M059J (cell line): ENCODE measurements at regions not wholly inside any gene's neighbourhood (a gene's known extent, or its start where the extent isn't known, plus 50 kb on each side); places are given as distances from the start of the nearest gene placed in this dataset.

ENCODE experiments used
- DNase-seq: peaks from one replicate; pipeline ENCODE4 v3.0.0-alpha.2; 2012; ENCODE audit warnings: low read depth

DNA sequence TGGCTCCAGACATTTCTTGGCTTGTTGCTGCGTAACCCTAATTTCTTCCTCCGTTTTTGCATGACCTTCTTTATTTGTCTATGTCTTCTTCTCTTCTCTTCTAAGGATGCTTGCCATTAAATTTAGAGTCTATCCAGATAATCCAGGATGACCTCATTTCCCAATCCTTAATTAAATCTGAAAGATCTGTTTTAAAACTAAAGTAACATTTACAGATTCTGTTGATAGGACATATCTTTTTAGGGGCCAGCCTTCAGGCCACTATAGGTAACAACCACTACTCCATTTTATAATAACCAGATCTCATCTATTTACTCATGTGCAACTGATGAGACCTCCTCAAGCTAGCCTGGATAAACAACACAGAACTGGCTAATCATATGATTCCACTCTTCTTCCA, 490.5 kb upstream of the SLC10A2 start:
- no peak for DNase-seq

DNA sequence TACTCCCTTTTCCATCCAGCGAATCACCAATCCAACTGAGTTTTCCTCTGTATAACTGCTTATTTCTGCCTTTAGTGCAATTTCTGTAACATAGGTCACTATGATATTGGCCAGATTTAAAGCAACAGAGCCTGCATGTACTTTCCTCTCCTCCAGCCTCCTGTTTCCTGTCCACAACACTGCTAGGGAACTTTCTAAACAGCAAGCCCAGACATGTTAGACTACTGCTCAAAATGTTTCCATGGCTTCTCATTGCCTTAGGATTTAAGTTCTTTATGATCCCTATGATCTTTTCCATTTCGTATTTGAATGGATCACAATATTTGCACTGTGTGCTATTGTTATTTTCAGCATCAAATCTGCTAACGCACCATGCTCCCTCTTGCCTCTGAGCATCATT, 481.7 kb upstream of the SLC10A2 start:
- no peak for DNase-seq

DNA sequence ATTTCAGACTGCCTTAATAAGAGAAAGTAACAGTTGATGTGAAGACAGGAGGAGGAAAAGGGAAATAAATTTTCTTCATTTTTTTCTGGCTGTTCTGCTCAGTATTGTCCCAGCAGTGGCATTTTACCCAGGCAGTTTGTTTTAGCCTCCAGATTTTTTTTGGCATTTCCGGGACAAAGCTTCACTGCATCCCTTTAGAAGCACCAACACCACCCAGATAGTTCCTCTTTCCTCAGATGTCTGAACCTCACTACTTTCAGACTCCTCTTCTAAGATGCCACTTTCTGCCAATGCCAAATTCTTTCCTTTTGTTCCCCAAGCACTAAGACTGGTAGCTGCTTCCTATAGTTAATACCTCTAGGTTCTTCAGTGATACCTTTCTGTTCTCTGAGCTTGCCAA, 480.1 kb upstream of the SLC10A2 start:
- DNase-seq = no peak

DNA sequence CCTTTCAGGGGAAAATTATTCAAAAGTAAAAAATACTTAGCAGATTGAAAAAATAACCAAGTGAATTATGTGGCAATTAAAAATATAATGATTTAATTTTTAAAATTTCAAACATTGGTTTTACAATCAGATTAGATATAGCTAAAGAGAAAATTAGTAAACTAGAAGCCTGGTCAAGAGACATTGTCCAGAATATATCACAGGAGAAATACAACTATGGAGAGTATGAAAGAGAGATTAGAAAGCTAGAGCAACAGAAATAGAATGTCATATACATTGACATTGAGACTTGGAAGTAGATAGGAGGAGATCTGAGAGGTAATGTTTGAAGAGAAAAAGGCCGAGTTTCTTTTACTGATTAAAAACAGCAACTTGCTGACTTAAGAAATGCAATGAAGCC, 476.4 kb upstream of the SLC10A2 start:
- DNase-seq = no peak

DNA sequence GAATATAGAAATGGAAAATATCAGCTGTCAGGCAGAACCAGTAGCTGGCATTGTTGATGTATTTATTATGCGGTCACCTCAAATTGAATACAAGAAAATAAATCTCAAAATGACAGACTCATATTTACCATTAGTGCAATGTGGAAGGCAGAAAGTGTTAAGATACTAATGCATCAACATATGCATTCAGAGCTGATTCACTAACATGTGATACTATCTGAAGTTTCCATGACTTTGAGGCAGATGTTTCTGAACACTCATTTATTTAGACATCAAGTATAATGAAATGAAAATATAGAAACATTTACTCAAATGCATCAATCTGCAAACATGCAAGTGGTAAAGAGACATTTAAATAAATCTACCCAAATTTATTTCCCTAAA, 474.2 kb upstream of the SLC10A2 start:
- DNase-seq = no peak

DNA sequence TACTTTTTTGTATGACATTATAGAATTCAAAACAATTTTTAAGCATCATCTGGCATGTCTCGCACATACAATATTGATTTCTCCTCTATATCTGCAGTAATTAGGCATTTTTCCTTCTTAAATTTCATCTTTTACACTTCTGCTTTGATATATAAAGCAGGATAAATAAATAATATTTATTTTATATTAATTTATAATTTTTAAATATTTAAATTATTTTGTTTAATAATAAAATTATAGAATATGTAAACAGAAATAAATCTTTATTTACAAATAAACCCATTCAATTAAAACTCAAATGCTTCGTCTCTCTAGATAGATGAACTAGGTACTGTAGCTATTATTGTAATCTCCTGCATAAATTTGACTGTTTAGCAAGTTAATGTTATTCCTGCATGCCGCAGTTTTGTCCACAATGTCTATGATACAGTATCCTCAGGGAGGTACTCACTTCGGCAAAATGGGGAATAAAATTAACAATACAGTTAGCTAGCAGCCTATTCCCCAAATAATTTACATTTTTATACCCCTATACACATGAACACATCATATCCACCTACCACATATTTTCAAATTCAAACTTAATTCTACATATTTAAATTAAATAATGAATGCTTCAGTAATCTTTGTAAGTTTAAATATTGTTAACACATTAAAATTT, 473.6 kb upstream of the SLC10A2 start:
- DNase-seq = no peak

DNA sequence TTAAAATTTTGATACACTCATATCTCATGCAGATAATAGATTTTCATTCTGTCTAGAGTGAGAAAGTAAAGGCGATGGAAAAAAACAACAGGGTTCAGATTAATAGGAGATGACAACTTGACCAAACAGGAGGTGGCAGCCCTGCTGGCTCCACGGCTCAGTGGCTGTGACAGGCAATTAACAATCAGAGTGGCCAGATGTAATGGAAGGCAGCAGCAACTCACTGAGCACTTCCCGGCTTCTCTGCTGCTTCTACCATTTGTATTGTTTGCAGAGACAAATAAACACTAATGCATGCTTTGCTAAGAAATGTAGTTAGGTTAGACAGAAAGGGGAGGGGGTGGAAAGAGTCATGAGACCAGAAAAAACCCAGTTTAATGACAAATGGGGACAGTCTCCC, 473.0 kb upstream of the SLC10A2 start:
- no peak for DNase-seq

DNA sequence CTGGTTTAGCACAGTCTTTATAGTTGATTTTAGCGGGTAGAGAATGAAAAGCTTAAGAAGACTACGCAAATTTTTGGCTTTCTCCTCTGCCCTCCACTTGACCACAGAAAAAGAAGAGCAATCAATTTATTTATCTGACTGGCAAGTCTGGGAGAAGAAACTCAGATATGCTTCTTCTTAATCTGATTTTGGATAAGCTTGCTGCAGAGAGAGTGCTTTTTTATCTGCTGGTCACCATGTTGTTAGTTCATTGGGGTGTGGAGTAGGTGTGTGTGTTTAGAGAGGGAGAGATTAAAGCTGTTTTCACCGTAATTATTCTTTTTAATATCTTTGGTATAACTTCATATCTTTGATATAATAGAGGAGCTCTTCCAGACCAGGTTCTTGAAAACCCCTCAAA, 471.4 kb upstream of the SLC10A2 start:
- no peak for DNase-seq

DNA sequence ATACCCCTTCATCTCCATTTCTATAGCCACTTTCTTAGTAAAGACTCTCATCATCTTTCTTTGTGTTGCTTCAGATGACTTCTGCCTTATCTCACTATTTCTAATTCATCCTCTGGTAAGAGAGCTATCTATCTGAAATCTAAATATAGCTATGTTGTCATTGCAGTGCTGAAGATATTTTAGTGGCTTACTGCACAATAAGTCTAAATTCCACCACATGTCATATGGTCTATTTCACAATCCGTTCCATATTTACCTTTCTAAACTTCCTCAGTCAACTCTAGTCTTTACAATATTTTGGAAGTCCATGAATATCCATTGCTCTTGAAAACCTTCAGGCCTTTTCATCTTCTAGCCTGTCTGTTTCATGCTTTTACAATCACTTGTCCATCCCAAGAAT, 465.1 kb upstream of the SLC10A2 start:
- DNase-seq = no peak

DNA sequence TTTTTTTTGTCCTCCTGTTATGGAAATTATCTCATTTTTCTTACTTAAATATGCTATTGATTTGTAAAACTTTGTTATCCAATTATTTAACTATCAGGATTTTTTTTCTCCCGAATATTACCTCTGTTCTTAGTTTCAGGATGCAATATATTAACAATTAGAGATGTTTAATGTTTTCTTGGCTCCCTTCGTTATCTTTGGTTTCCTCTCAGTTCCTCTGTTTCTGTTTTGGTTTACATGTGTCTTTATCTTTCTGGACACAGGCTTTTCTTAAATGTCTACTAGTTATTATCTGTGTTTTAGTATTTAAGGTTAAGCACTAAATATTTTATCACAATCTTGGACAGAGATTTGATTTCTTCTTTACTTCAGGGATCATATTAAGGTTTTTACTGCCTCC, 462.2 kb upstream of the SLC10A2 start:
- DNase-seq = no peak

DNA sequence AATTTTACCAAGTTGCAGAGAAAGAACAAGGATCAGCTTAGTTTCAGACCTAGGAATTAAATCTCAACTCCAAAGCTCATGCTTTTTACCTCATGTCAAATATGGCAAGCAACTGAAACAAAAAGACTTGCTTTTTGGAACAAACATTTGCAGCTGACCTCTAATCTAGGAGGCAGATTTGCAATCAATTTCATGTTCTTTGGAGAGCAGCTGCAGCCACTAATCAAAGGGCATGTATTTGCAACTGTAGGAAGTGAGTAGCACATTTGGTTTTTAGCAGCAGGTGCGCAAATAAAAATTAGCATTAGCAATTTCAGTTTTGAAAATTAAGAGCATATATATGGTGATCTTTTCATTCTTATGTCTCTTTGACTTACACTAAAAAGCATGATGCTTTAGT, 459.3 kb upstream of the SLC10A2 start:
- no peak for DNase-seq

DNA sequence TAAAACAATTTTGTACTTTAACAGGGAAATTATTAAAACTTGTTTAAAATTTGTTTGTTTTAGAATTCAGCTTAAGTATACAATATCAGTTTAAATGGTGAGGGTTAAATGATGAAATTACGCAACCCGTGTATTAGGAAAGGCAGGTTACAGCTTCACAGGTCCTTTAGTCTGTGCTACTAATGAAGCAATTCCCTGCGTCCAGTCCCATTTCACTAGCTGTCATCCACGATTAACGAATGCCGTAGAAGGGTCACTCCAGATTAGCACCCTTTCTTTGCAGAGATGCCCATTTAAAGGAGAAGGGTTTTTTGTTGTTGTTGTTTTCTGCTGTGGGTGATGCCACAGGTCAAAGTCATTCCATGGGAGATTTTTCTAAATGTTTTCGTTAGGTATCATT, 457.6 kb upstream of the SLC10A2 start:
- DNase-seq = no peak

DNA sequence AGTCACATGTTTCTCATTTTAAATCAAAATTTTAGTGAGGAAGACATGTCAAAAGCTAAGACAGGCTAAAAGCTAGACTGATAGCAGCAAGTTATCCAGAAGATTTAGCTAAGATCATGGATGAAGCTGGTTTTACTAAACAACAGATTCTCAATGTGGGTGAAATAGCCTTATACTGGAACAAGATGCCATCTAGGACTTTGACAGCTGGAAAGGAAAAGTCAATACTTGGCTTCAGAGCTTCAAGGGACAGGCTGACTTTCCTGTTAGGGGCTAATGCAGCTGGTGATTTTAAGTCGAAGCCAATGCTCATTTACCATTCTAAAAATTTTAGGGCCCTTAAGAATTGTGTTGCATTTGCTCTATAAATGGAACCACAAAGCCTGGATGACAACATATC, 455.3 kb upstream of the SLC10A2 start:
- no peak for DNase-seq

DNA sequence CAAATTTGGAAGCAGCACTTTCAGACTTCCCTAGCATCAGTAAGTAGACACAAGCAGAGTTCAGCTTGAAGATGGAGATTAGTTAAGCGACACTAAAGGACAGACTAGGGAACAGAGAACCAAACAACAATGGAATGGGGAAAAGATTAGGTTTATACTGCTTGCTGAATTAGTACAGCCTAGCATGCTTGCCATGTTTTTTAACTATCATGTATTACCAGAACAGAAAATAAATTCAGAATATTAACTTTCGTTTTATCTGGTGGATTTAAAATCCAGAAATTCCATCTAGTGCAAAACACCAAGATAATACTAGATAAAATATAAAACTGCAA, 451.5 kb upstream of the SLC10A2 start:
- no peak for DNase-seq

DNA sequence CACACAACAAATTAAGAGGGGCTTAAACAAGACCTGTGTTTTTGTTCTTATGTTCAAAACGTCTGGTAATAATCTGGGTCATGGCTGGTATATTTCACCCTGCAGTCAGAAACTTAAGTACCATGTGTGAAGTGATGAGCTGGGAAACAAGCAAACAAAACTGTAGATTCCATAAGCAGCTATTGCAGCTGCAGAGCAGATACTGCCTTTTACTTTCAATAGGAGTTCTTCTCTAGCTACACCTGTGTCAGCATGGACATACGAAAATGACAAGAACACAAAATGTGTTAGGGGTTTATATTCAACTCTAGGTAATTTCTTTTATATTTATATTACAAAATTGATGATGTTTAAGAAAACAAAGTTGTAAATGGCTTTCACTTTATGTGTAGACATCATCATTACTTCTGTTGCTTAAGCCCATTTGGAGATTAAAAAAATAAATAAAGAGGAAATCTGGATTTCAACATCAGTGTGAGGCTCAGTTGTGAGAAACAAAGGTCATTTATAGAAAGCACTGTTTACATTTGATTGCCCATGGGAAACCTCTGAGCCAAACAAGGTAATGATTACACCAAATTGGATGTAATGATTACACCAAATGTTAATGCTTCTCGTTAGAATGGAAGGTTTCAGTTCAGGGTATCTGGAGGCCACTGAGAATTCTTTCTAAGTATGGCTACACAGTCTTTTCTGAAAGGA, 451.0 kb upstream of the SLC10A2 start:
- DNase-seq = no peak

DNA sequence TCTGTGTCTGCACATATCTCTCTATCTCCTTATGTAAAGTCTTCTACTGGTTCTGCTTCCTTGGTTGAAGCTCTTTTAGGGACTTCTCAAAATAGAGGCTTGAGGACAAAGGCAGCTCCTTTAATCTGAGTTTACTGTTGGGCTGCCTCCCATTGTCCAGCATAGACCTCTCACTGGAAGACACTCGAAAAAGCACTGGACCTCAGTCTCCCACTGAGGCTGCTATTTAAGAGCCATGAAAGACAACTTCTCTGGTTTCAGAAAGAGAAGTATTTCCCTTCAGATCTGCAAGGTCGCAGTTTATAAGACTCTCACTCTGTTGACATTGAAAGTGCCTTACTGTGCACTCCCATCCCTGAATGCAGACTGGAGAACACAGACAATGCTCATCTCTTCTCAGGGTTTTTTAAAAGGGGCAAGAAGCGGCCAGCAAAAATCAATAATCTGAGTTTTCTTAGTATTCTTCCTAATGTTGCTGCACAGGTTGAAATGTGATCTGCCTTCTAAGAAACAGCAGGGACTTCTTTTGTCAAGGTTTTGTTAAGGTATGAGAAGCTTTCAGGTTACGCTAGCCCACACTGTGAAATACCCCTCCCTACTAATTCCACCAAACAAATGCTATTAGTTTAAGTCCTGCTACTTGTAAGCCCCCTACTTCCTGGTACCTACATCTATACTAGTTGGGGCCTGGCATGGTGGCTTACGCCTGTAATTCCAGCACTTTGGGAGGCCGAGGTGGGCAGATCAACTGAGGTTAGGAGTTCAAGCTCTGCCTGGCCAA, 450.0 kb upstream of the SLC10A2 start:
- no peak for DNase-seq

DNA sequence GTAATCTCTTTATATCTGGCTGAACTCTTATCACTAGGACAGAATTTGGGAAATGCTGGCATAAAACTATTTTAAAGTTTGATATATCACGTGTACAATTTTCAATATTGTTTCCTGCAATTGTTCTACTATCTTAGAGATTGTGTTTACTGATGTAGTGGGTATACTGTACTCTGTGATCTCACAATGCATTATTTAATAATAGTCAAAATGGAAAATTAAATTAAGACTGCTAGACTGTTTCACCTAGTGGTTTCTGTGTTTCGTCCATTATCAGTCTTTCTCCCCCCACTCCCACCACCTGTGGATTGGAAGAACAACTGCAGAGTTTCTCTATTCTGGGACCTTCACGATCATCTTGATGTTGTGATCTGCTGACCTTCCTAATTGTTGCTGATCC, 449.2 kb upstream of the SLC10A2 start:
- DNase-seq = no peak

DNA sequence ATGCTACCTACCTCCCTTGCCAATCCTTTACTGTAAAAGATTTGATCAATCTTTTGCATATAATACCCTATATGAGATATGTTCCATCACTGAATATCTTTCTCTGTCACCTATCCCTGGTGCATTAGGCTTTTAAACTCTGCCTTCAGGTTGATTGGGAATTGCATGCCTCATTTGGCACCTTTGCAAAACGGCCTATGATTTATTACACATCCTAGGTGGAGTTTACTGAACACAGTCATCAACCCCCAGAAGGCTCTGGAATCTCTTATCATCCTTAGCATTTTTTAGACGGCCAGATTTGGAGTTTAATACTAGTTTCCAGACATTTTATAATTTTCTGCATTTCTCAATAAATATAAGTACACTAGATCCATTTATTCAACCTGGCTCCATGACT, 448.4 kb upstream of the SLC10A2 start:
- DNase-seq = no peak

DNA sequence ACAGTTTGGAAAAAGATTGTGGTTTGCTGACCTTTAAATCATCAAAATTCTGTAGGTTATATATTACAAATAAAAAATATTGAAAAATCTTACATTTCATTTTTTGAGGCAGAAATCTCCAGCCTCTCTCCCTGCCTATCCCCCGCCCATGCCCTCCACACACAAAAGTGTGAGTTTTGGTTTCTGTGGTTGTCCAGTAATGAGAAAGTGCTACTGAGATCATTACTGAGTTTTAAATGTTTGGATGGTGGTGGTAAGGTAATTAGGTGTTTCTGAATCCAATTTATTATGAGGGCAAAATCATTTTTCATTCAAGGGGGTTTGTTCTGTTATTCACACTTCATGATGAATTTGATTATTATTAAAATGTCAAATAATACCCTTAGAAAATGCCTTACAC, 448.0 kb upstream of the SLC10A2 start:
- no peak for DNase-seq

DNA sequence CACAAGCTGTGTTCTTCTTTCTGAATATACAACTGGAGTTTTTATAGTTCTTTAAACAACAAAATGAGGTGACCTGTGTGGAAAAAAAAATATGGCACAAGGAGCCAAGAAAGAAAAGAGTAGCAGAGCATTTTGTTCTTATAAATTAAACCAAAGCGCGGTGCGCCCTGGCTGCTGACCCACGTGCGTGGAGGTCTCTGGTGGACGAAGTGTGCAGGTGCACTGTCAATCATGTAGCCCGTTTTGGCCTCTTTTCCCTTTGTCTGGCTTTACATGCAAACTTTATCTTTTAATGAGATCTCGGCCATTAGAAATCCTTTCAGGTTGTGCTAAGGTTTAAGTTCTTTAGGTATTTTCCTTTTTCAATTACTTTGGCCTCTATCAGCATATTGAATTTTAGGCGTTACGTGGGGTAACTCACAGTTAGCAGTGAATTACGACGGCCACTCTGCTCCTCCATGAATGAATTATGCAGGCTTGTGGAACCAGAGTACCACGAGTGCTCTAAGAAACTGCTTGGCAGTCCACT, 443.9 kb upstream of the SLC10A2 start:
- DNase-seq = no peak

DNA sequence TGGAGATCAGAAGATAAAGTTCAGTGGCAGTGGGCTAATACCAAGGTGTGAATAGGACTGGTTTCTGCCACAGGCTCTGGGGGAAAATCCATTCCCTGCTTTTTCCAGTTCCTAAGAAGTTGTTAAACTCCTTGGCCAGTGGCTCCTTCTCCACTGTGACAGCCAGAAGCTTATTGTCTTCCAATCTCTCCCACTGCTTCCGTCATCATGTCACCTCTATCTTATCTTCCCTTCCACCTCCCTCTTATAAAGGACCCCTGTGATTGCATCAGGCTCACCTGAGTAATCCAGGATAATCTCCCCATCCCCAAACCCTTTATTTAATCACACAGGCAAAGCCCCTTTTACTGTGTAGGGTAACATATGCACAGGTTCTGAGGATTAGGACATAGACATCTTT, 431.2 kb upstream of the SLC10A2 start:
- no peak for DNase-seq

DNA sequence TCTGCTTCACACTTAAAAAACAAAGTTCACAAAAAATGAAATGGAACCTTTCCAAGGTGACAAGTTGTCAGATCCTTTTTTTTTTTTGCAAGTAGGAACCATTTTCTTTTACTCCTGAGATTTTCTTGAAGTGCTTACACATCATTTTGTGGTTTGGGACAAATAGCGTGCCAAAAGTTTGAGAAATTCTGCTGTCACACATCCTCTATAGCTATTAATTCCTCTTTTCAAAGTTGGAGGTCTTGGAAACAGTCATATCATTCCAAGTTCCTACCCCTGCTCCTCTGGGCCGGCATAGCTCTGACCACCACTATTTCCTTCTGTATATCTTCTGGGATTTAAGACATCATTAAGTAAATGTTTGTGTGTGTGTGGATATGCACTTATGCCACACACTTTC, 421.6 kb upstream of the SLC10A2 start:
- no peak for DNase-seq

DNA sequence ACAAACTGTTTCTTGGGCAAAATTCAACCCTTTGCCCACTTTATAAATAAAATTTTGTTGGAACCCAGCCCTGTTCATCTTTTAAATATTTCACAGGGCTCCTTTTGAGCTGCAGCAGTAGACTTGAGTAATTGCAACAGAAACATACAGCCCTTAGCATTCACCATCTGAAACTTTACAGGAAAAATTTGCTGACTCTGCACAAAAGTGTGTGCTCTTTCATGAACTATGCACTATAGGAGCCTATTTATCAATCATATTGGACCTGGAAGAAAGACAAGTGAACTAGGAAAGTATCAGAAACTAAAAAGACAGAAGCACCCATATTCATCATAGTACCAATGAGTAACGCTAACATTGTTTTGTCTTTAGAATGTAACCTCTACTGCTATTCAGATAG, 406.9 kb upstream of the SLC10A2 start:
- DNase-seq = no peak
